ENCODE measurements at regions not wholly inside any gene's neighbourhood (a gene's known extent, or its start where the extent isn't known, plus 50 kb on each side); places are given as distances from the start of the nearest gene placed in this dataset.
"Not testable (repeated sequence)": the region's sequence is repeated elsewhere in the genome, so short reads cannot be mapped to it uniquely, and the experiment has no call there.

- not testable (repeated sequence) for TF ChIP-seq CTCF, POLR2A (IDR thresholded peaks at IDR 0.05)
Measured at GRCh38 chrY:17759213-17759612, 120.8 kb downstream of the CDY2B start.

Data from upper lobe of left lung (tissue), 4 donors.